Endothelial cell of umbilical vein (primary cell): ENCODE measurements at regions not wholly inside any gene's neighbourhood (a gene's known extent, or its start where the extent isn't known, plus 50 kb on each side); places are given as distances from the start of the nearest gene placed in this dataset.

ENCODE experiments used
- BruUV-seq: library from RNA; stranded (reverse); fragments of 400-500 nt; replicated peaks from 2 replicates; lab custom pipeline; 2021; lab: Mats Ljungman, UMichigan
- CTCF ChIA-PET: fragments of 300-600, 350-600 bp; sonication (Branson Sonifier 250); formaldehyde crosslinking; loops from one replicate; lab custom pipeline; 2021; ENCODE audit warnings: antibody characterized with exemption, inconsistent platforms; lab: Charles Lee
- POLR2A ChIA-PET: fragments of 300-600, 350-600 bp; sonication (Branson Sonifier 250); formaldehyde crosslinking; loops from one replicate; lab custom pipeline; 2021; ENCODE audit warnings: antibody characterized with exemption, inconsistent platforms; lab: Charles Lee
- DNase-seq: peaks from one replicate; pipeline ENCODE4 v3.0.0-alpha.2; 2011; ENCODE audit warnings: low read depth, low spot score
- FAIRE-seq: peaks from 2 replicates; lab custom pipeline; 2011; peaks lifted over from hg19 to GRCh38; lab: Jason Lieb, UNC
- H2AFZ ChIP-seq: 2 replicates; pipeline ENCODE4 v1.6.0; 2012; ENCODE audit warnings: low read depth, low read length, control low read depth, inconsistent platforms
- H3K27ac ChIP-seq: 2 replicates; pipeline ENCODE4 v1.5.1; 2011; ENCODE audit warnings: low read depth, mild to moderate bottlenecking, control low read depth, low read length, moderate library complexity; ENCODE audit not compliant: insufficient read depth
- H3K27me3 ChIP-seq, 2 experiments: 2 replicates each; pipeline versions ENCODE4 v1.6.0 to v1.6.1; 2011; ENCODE audit warnings: low read length in 2 of 2, mixed read lengths in 1 of 2; ENCODE audit not compliant: control insufficient read depth in 2 of 2, insufficient read depth in 2 of 2
- H3K36me3 ChIP-seq, 2 experiments: 2 replicates in 1 of 2; 3 replicates in 1 of 2; pipeline ENCODE4 v1.5.1; 2011; ENCODE audit warnings: low read length in 2 of 2, mild to moderate bottlenecking in 1 of 2, moderate library complexity in 1 of 2; ENCODE audit not compliant: control insufficient read depth in 2 of 2, insufficient read depth in 2 of 2; ENCODE audit errors: extremely low read depth in 1 of 2
- H3K4me1 ChIP-seq: 3 replicates; pipeline ENCODE4 v1.5.1; 2011; ENCODE audit warnings: mild to moderate bottlenecking, low read length; ENCODE audit not compliant: control insufficient read depth, insufficient read depth; ENCODE audit errors: extremely low read depth
- H3K4me2 ChIP-seq: 2 replicates; pipeline ENCODE4 v1.6.1; 2011; ENCODE audit warnings: low read length, control low read depth, mixed read lengths; ENCODE audit not compliant: insufficient read depth
- H3K4me3 ChIP-seq, 3 experiments: fragments of 200-600 bp in 1 of 3; sonication (generic), shearing (Covaris generic) in 1 of 3; replicated peaks in 1 of 3; 2 replicates each; pipeline ENCODE4 v1.5.1; 2011 to 2016; ENCODE audit warnings: control low read depth in 3 of 3, low read length in 3 of 3, mild to moderate bottlenecking in 2 of 3, inconsistent platforms in 1 of 3, low read depth in 1 of 3, moderate library complexity in 1 of 3; ENCODE audit not compliant: insufficient read depth in 1 of 3
- H3K79me2 ChIP-seq: 2 replicates; pipeline ENCODE4 v1.6.0; 2012; ENCODE audit warnings: low read length, inconsistent platforms; ENCODE audit not compliant: control insufficient read depth, insufficient read depth
- H3K9ac ChIP-seq: replicated peaks from 2 replicates; pipeline ENCODE3; 2011; ENCODE audit warnings: low read length, control low read depth; ENCODE audit not compliant: insufficient read depth; ENCODE audit errors: extremely low read depth
- H3K9me1 ChIP-seq: replicated peaks from 3 replicates; pipeline ENCODE4 v1.6.0; 2011; ENCODE audit warnings: mild to moderate bottlenecking, low read length; ENCODE audit not compliant: control insufficient read depth, insufficient read depth; ENCODE audit errors: extremely low read depth
- H3K9me3 ChIP-seq: replicated peaks from 2 replicates; pipeline ENCODE4 v1.5.1; 2012; ENCODE audit warnings: low read length, inconsistent platforms; ENCODE audit not compliant: control insufficient read depth, insufficient read depth
- H4K20me1 ChIP-seq: replicated peaks from 2 replicates; pipeline ENCODE3; 2011; ENCODE audit warnings: mild to moderate bottlenecking, low read length; ENCODE audit not compliant: control insufficient read depth, insufficient read depth; ENCODE audit errors: extremely low read depth
- CTCF ChIP-seq, 2 donors: IDR thresholded peaks; 1 replicate in 1 of 2; 2 replicates in 1 of 2; pipeline ENCODE4 v1.5.1; 2011; ENCODE audit warnings: low read length in 2 of 2, mild to moderate bottlenecking in 2 of 2, moderate library complexity in 2 of 2, control low read depth in 1 of 2, inconsistent platforms in 1 of 2, low read depth in 1 of 2; ENCODE audit not compliant: insufficient read depth in 1 of 2; ENCODE audit errors: extremely low read depth in 1 of 2
- EZH2 ChIP-seq: IDR thresholded peaks from 2 replicates; pipeline ENCODE4 v1.6.1; 2012; ENCODE audit warnings: borderline replicate concordance, low read depth, mild to moderate bottlenecking, moderate library complexity, low read length, inconsistent platforms; ENCODE audit not compliant: severe bottlenecking
- FOS ChIP-seq: IDR thresholded peaks from 2 replicates; pipeline ENCODE4 v1.6.1; 2011; ENCODE audit warnings: mild to moderate bottlenecking, low read length, moderate library complexity, borderline replicate concordance; ENCODE audit not compliant: insufficient read depth
- GATA2 ChIP-seq: IDR thresholded peaks from 2 replicates; pipeline ENCODE4 v1.7.0; 2011; ENCODE audit warnings: low read depth, mild to moderate bottlenecking, moderate library complexity, mixed read lengths, low read length; ENCODE audit not compliant: insufficient read length, insufficient read depth
- JUN ChIP-seq: IDR thresholded peaks from 2 replicates; pipeline ENCODE4 v1.6.1; 2011; ENCODE audit warnings: borderline replicate concordance, low read depth; ENCODE audit not compliant: insufficient read length, insufficient read depth
- MYC ChIP-seq: IDR thresholded peaks from one replicate; pipeline ENCODE4 v1.6.1; 2011; ENCODE audit warnings: mild to moderate bottlenecking, low read depth, low read length
- POLR2A ChIP-seq: IDR thresholded peaks from 2 replicates; pipeline ENCODE4 v1.6.1; 2012; ENCODE audit warnings: low read depth, mild to moderate bottlenecking, control low read depth, low read length
- POLR2AphosphoS5 ChIP-seq: IDR thresholded peaks from 2 replicates; pipeline ENCODE4 v1.6.1; 2012; ENCODE audit warnings: low read depth, mild to moderate bottlenecking, control low read depth, low read length, moderate library complexity; ENCODE audit not compliant: insufficient read depth
- dilution Hi-C: fragments of 300-500 bp; cut with MboI; formaldehyde crosslinking; loops from one replicate; pipeline ENCODE4 v1.15.0; 2019; ENCODE audit warnings: low sequenced_read_pairs; ENCODE audit not compliant: extremely low pct_ligation_motif_present
- intact Hi-C: fragments of 100-400 bp; cut with micrococcal nuclease; formaldehyde crosslinking; loops from one replicate; pipeline ENCODE4 v1.10.0; 2022
- TF ChIP-seq, protein P1 (sequence below): IDR thresholded peaks from 2 replicates; pipeline ENCODE4 v1.6.1; 2011; ENCODE audit not compliant: insufficient read depth, insufficient read length

GRCh38 chr17:49899191-49899485, 51.3 kb upstream of the TAC4 start:
- H3K4me1 ChIP-seq, result no peaks in the 10 kb centered on the region
- no peak for FAIRE-seq
- CTCF ChIA-PET, result interaction anchor here (0.7 to 2.4 kb wide), 10 partner anchors 10 to 189 kb away, joined by 3 to 89 read pairs (median 4); partner anchors contain the start of gene DLX3
- intact Hi-C loops (loop anchor here (1.0 kb wide), 1 partner anchor 97 kb away; no protein-coding TSS in a partner anchor), dilution Hi-C loops (no loop called here)
- H3K27ac ChIP-seq, result no peak overlapping the region
- peaks cover 41 to 50% of the 10 kb centered on the region in 2 experiments for H3K27me3 ChIP-seq
- H3K36me3 ChIP-seq, result no peaks in the 10 kb centered on the region
- H3K79me2 ChIP-seq, result no peaks in the 10 kb centered on the region
- no peak overlapping the region for H3K9ac ChIP-seq
- H2AFZ ChIP-seq, result no peak overlapping the region
- POLR2A ChIA-PET, result no interaction called here
- no peak overlapping the region for H3K4me3 ChIP-seq
- no peaks in the 10 kb centered on the region for H3K9me3 ChIP-seq
- peak; percentile 9 for DNase-seq
- no peak overlapping the region for H3K4me2 ChIP-seq
- BruUV-seq, result no TSS peak
- no peaks in the 10 kb centered on the region for H3K9me1 ChIP-seq
- TF ChIP-seq GATA2, result no peak
- TF ChIP-seq POLR2AphosphoS5, result no peak
- no peak for TF ChIP-seq MYC
- peak in 1 of 2 donors; percentile 28 for TF ChIP-seq CTCF (IDR thresholded peaks at IDR 0.05; ENCODE audit: extremely low read depth in 1 of 2, insufficient read depth in 1 of 2, low read depth in 1 of 2, low read length in 2 of 2)
- no peak for TF ChIP-seq JUN
- no peaks in the 10 kb centered on the region for H4K20me1 ChIP-seq

- H3K27ac ChIP-seq, result no peak overlapping the region
- CTCF ChIA-PET, result interaction anchor here (0.7 to 2.4 kb wide), 9 partner anchors 11 to 101 kb away, joined by 3 to 89 read pairs (median 4); partner anchors contain the start of gene DLX3
- TF ChIP-seq GATA2, result no peak
- no peak for TF ChIP-seq POLR2A
- no peak for TF ChIP-seq MYC
- TF ChIP-seq, protein P1, sequence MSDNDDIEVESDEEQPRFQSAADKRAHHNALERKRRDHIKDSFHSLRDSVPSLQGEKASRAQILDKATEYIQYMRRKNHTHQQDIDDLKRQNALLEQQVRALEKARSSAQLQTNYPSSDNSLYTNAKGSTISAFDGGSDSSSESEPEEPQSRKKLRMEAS, result no peak
- TF ChIP-seq CTCF (IDR thresholded peaks at IDR 0.05; ENCODE audit: extremely low read depth in 1 of 2, insufficient read depth in 1 of 2, low read depth in 1 of 2, low read length in 2 of 2), result no peak
- no peak for TF ChIP-seq FOS
- no peak for TF ChIP-seq POLR2AphosphoS5
- no peak for TF ChIP-seq EZH2
- TF ChIP-seq JUN, result no peak
- no peak overlapping the region for H3K4me2 ChIP-seq
- no peaks in the 10 kb centered on the region for H3K9me3 ChIP-seq
- FAIRE-seq (no peak), DNase-seq (no peak)
- dilution Hi-C loops (no loop called here), intact Hi-C loops (loop anchor here (1.0 kb wide), 1 partner anchor 97 kb away; no protein-coding TSS in a partner anchor)
- POLR2A ChIA-PET, result no interaction called here
- H3K4me1 ChIP-seq, result no peaks in the 10 kb centered on the region
- no peaks in the 10 kb centered on the region for H4K20me1 ChIP-seq
- no peaks in the 10 kb centered on the region for H3K36me3 ChIP-seq
- no peak overlapping the region for H3K4me3 ChIP-seq
- H3K27me3 ChIP-seq, result peaks cover 43 to 52% of the 10 kb centered on the region in 2 experiments
- BruUV-seq, result no TSS peak
- H2AFZ ChIP-seq, result no peak overlapping the region
- no peaks in the 10 kb centered on the region for H3K79me2 ChIP-seq
- H3K9ac ChIP-seq, result no peak overlapping the region
- H3K9me1 ChIP-seq, result no peaks in the 10 kb centered on the region
Observed at GRCh38 chr17:49899588-49899987, 51.7 kb upstream of the TAC4 start.
